Astrocyte (in vitro differentiated cells and primary cell): ENCODE measurements at regions not wholly inside any gene's neighbourhood (a gene's known extent, or its start where the extent isn't known, plus 50 kb on each side); places are given as distances from the start of the nearest gene placed in this dataset.

Experiments
- EZH2 ChIP-seq: IDR thresholded peaks from 2 replicates; pipeline ENCODE4 v1.6.1; 2012; ENCODE audit warnings: mild to moderate bottlenecking, low read length, inconsistent platforms; ENCODE audit not compliant: insufficient read depth
- TF ChIP-seq, protein P1 (sequence below): IDR thresholded peaks from 2 replicates; pipeline ENCODE4 v1.5.1; 2011; ENCODE audit warnings: low read depth, mild to moderate bottlenecking, inconsistent platforms, low read length, moderate library complexity; ENCODE audit not compliant: insufficient read depth

GRCh38 chr1:197989058-197989457 is 71.9 kb downstream of the LHX9 start:
- TF ChIP-seq, protein P1, sequence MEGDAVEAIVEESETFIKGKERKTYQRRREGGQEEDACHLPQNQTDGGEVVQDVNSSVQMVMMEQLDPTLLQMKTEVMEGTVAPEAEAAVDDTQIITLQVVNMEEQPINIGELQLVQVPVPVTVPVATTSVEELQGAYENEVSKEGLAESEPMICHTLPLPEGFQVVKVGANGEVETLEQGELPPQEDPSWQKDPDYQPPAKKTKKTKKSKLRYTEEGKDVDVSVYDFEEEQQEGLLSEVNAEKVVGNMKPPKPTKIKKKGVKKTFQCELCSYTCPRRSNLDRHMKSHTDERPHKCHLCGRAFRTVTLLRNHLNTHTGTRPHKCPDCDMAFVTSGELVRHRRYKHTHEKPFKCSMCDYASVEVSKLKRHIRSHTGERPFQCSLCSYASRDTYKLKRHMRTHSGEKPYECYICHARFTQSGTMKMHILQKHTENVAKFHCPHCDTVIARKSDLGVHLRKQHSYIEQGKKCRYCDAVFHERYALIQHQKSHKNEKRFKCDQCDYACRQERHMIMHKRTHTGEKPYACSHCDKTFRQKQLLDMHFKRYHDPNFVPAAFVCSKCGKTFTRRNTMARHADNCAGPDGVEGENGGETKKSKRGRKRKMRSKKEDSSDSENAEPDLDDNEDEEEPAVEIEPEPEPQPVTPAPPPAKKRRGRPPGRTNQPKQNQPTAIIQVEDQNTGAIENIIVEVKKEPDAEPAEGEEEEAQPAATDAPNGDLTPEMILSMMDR = no peak
- TF ChIP-seq EZH2 = no peak
